ENCODE measurements at regions not wholly inside any gene's neighbourhood (a gene's known extent, or its start where the extent isn't known, plus 50 kb on each side); places are given as distances from the start of the nearest gene placed in this dataset.
"Not testable (repeated sequence)": the region's sequence is repeated elsewhere in the genome, so short reads cannot be mapped to it uniquely, and the experiment has no call there.

- not testable (repeated sequence) for H3K9ac ChIP-seq (ENCODE audit: low read length in 5 of 5); H3K36me3 ChIP-seq (ENCODE audit: control insufficient read depth in 5 of 5, insufficient read depth in 5 of 5, low read length in 5 of 5); H3K4me1 ChIP-seq (ENCODE audit: control insufficient read depth in 5 of 5, insufficient read depth in 5 of 5, low read length in 5 of 5); H3K4me3 ChIP-seq (ENCODE audit: low read depth in 1 of 5, low read length in 5 of 5); H3K27ac ChIP-seq (ENCODE audit: low read depth, low read length); H3K27me3 ChIP-seq (ENCODE audit: control insufficient read depth in 5 of 5, insufficient read depth in 4 of 5, low read length in 5 of 5)
- peaks cover 12 to 94% (median 53%) of the 10 kb centered on the region in 5 donors for H3K9me3 ChIP-seq (ENCODE audit: control insufficient read depth in 5 of 5, low read length in 5 of 5)
Observed at GRCh38 chr2:89795530-89795929, 1104.1 kb downstream of the RPIA start.

DNA sequence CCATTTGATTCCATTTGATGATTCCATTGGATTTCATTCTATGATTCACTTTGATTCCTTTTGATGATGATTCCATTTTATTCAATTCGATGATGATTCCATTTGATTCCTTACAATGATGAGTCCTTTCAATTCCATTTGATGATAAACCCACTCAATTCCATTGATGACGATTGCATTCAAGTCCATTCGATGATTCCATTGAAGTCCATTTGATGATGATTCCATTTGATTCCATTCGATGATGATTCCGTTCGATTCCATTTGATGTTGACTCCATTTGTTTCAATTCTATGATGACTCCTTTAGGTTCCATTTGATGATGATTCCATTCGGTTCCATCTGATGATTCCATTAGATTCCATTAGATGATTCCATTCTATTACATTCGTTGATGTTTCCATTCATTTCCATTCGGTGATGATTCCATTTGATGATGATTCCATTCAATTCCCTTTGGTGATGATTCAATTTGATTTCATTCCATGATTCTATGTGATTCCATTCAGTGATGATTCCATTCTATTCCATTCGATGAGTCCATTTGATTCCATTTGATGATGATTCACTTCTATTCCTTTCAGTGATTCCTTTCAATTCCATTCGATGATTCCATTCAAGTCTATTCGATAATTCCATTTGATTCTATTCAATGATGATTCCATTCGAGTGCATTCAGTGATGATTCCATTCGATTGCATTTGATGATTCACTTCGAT, 1106.0 kb downstream of the RPIA start:
- no peaks in the 10 kb centered on the region for H3K4me1 ChIP-seq (ENCODE audit: control insufficient read depth in 5 of 5, insufficient read depth in 5 of 5, low read length in 5 of 5)
- H3K27ac ChIP-seq (ENCODE audit: low read depth, low read length) = no peak overlapping the region
- H3K4me3 ChIP-seq (ENCODE audit: low read depth in 1 of 5, low read length in 5 of 5) = no peak overlapping the region
- H3K9me3 ChIP-seq (ENCODE audit: control insufficient read depth in 5 of 5, low read length in 5 of 5) = peaks cover 12 to 97% (median 68%) of the 10 kb centered on the region in 5 donors
- no peaks in the 10 kb centered on the region for H3K36me3 ChIP-seq (ENCODE audit: control insufficient read depth in 5 of 5, insufficient read depth in 5 of 5, low read length in 5 of 5)
- no peak overlapping the region for H3K9ac ChIP-seq (ENCODE audit: low read length in 5 of 5)
- H3K27me3 ChIP-seq (ENCODE audit: control insufficient read depth in 5 of 5, insufficient read depth in 4 of 5, low read length in 5 of 5) = no peaks in the 10 kb centered on the region

DNA sequence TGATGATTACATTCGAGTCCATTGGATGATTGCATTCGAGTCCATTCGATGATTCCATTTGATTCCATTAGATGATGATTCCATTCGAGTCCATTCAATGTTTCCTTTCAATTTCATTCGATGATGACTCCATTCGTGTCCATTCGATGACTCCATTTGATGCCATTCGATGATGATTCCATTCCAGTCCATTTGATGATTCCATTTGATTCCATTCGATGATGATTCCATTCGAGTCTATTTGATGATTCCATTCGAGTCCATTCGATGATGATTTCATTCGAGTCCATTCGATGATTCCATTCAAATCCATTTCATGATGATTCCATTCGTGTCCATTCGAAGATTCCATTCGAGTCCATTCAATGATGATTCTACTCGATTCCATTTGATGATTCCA, 1109.7 kb downstream of the RPIA start:
- H3K9ac ChIP-seq (ENCODE audit: low read length in 5 of 5); H3K36me3 ChIP-seq (ENCODE audit: control insufficient read depth in 5 of 5, insufficient read depth in 5 of 5, low read length in 5 of 5); H3K4me3 ChIP-seq (ENCODE audit: low read depth in 1 of 5, low read length in 5 of 5); H3K27me3 ChIP-seq (ENCODE audit: control insufficient read depth in 5 of 5, insufficient read depth in 4 of 5, low read length in 5 of 5); H3K4me1 ChIP-seq (ENCODE audit: control insufficient read depth in 5 of 5, insufficient read depth in 5 of 5, low read length in 5 of 5); H3K27ac ChIP-seq (ENCODE audit: low read depth, low read length): not testable (repeated sequence)
- peaks cover 12 to 99% (median 64%) of the 10 kb centered on the region in 5 donors for H3K9me3 ChIP-seq (ENCODE audit: control insufficient read depth in 5 of 5, low read length in 5 of 5)

GRCh38 chr2:89806363-89806762, 1114.9 kb downstream of the RPIA start:
- H3K4me3 ChIP-seq (ENCODE audit: low read depth in 1 of 5, low read length in 5 of 5); H3K27ac ChIP-seq (ENCODE audit: low read depth, low read length); H3K4me1 ChIP-seq (ENCODE audit: control insufficient read depth in 5 of 5, insufficient read depth in 5 of 5, low read length in 5 of 5); H3K36me3 ChIP-seq (ENCODE audit: control insufficient read depth in 5 of 5, insufficient read depth in 5 of 5, low read length in 5 of 5); H3K27me3 ChIP-seq (ENCODE audit: control insufficient read depth in 5 of 5, insufficient read depth in 4 of 5, low read length in 5 of 5); H3K9ac ChIP-seq (ENCODE audit: low read length in 5 of 5): not testable (repeated sequence)
- peaks cover 9 to 75% (median 52%) of the 10 kb centered on the region in 5 donors for H3K9me3 ChIP-seq (ENCODE audit: control insufficient read depth in 5 of 5, low read length in 5 of 5)

DNA sequence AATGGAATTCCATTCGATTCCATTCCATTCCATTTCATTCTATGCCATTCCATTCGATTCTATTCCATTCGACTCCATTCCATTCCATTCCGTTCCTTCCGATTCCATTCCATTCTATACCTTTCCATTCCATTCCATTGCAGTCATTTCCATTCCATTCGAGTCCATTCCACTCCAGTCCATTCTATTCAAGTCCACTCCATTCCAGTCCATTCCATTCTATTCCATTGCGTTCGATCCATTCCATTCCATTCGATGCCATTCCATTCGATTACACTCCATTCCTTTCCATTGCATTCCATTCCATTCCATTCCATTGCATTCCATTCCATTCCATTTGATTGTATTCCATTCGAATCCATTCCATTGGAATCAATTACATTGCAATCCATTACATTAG, 1119.8 kb downstream of the RPIA start:
- no peaks in the 10 kb centered on the region for H3K4me1 ChIP-seq (ENCODE audit: control insufficient read depth in 5 of 5, insufficient read depth in 5 of 5, low read length in 5 of 5)
- H3K27ac ChIP-seq (ENCODE audit: low read depth, low read length) = no peak overlapping the region
- peaks cover 21 to 77% (median 46%) of the 10 kb centered on the region in 5 donors for H3K9me3 ChIP-seq (ENCODE audit: control insufficient read depth in 5 of 5, low read length in 5 of 5)
- H3K9ac ChIP-seq (ENCODE audit: low read length in 5 of 5) = no peak overlapping the region
- H3K36me3 ChIP-seq (ENCODE audit: control insufficient read depth in 5 of 5, insufficient read depth in 5 of 5, low read length in 5 of 5) = no peaks in the 10 kb centered on the region
- H3K27me3 ChIP-seq (ENCODE audit: control insufficient read depth in 5 of 5, insufficient read depth in 4 of 5, low read length in 5 of 5) = no peaks in the 10 kb centered on the region
- peak overlapping the region in 2 of 5 donors; percentile 0 to 30 for H3K4me3 ChIP-seq (ENCODE audit: low read depth in 1 of 5, low read length in 5 of 5)

- not testable (repeated sequence) for H3K27ac ChIP-seq (ENCODE audit: low read depth, low read length); H3K36me3 ChIP-seq (ENCODE audit: control insufficient read depth in 5 of 5, insufficient read depth in 5 of 5, low read length in 5 of 5); H3K27me3 ChIP-seq (ENCODE audit: control insufficient read depth in 5 of 5, insufficient read depth in 4 of 5, low read length in 5 of 5); H3K4me1 ChIP-seq (ENCODE audit: control insufficient read depth in 5 of 5, insufficient read depth in 5 of 5, low read length in 5 of 5); H3K9ac ChIP-seq (ENCODE audit: low read length in 5 of 5)
- peak overlapping the region in 1 of 5 donors; percentile 12 for H3K4me3 ChIP-seq (ENCODE audit: low read depth in 1 of 5, low read length in 5 of 5)
- H3K9me3 ChIP-seq (ENCODE audit: control insufficient read depth in 5 of 5, low read length in 5 of 5) = peaks cover 15 to 73% (median 41%) of the 10 kb centered on the region in 5 donors
Observed at GRCh38 chr2:89811910-89812309, 1120.4 kb downstream of the RPIA start.

DNA sequence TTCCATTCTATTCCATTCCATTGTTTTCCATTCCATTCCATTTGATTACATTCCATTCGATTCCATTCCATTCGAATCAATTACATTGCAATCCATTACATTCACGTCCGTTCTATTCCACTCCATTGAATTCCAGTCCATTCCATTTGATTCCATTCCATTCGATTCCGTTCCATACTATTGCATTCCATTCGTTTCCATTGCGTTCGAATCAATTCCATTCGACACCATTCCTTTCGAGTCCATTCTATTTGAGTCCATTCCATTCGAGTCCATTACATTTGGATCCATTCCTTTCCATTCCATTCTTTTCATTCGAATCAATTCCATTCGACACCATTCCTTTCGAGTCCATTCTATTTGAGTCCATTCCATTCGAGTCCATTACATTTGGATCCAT, 1122.9 kb downstream of the RPIA start:
- H3K27ac ChIP-seq (ENCODE audit: low read depth, low read length); H3K27me3 ChIP-seq (ENCODE audit: control insufficient read depth in 5 of 5, insufficient read depth in 4 of 5, low read length in 5 of 5); H3K36me3 ChIP-seq (ENCODE audit: control insufficient read depth in 5 of 5, insufficient read depth in 5 of 5, low read length in 5 of 5); H3K4me1 ChIP-seq (ENCODE audit: control insufficient read depth in 5 of 5, insufficient read depth in 5 of 5, low read length in 5 of 5); H3K9ac ChIP-seq (ENCODE audit: low read length in 5 of 5); H3K4me3 ChIP-seq (ENCODE audit: low read depth in 1 of 5, low read length in 5 of 5): not testable (repeated sequence)
- H3K9me3 ChIP-seq (ENCODE audit: control insufficient read depth in 5 of 5, low read length in 5 of 5) = peaks cover 0 to 83% (median 62%) of the 10 kb centered on the region in 5 donors

DNA sequence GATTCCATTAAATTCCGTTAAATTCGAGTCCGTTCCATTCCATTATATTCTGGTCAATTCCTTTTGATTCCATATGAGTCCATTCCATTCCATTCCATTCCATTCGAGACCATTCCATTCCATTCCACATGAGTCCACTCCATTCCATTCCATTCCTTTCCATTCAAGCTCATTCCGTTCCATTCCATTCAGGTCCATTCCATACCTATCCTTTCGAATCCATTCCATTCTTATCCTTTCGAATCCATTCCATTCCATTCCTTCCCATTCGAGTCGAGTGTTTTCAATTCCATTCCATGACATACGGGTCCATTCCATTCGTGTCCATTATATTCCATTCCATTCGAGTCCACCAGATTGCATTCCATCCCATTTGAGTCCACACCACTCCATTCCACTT, 1127.4 kb downstream of the RPIA start:
- H3K9ac ChIP-seq (ENCODE audit: low read length in 5 of 5) = no peak overlapping the region
- no peak overlapping the region for H3K4me3 ChIP-seq (ENCODE audit: low read depth in 1 of 5, low read length in 5 of 5)
- no peaks in the 10 kb centered on the region for H3K36me3 ChIP-seq (ENCODE audit: control insufficient read depth in 5 of 5, insufficient read depth in 5 of 5, low read length in 5 of 5)
- H3K4me1 ChIP-seq (ENCODE audit: control insufficient read depth in 5 of 5, insufficient read depth in 5 of 5, low read length in 5 of 5) = no peaks in the 10 kb centered on the region
- H3K9me3 ChIP-seq (ENCODE audit: control insufficient read depth in 5 of 5, low read length in 5 of 5) = peaks cover 0 to 84% (median 66%) of the 10 kb centered on the region in 5 donors
- H3K27ac ChIP-seq (ENCODE audit: low read depth, low read length) = no peak overlapping the region
- H3K27me3 ChIP-seq (ENCODE audit: control insufficient read depth in 5 of 5, insufficient read depth in 4 of 5, low read length in 5 of 5) = no peaks in the 10 kb centered on the region

DNA sequence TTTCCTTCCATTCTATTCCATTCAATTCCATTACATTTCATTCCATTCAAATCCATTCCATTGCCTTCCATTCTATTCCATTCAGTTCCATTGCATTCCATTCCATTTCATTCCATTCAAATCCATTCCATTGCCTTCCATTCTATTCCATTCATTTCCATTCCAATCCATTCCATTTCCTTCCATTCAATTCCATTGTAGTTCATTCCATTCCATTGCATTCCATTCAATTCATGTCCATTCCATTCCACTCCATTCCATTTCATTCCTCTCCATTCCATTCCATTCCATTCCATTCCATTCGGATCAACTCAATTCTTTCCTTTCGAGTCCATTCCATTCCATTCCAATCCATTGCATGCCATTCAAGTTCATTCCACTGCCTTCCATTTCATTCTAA, 1128.3 kb downstream of the RPIA start:
- H3K36me3 ChIP-seq (ENCODE audit: control insufficient read depth in 5 of 5, insufficient read depth in 5 of 5, low read length in 5 of 5) = no peaks in the 10 kb centered on the region
- no peak overlapping the region for H3K27ac ChIP-seq (ENCODE audit: low read depth, low read length)
- H3K4me1 ChIP-seq (ENCODE audit: control insufficient read depth in 5 of 5, insufficient read depth in 5 of 5, low read length in 5 of 5) = no peaks in the 10 kb centered on the region
- peak overlapping the region in 2 of 5 donors; percentile 3 to 6 for H3K4me3 ChIP-seq (ENCODE audit: low read depth in 1 of 5, low read length in 5 of 5)
- no peak overlapping the region for H3K9ac ChIP-seq (ENCODE audit: low read length in 5 of 5)
- H3K9me3 ChIP-seq (ENCODE audit: control insufficient read depth in 5 of 5, low read length in 5 of 5) = peaks cover 0 to 81% (median 69%) of the 10 kb centered on the region in 5 donors
- H3K27me3 ChIP-seq (ENCODE audit: control insufficient read depth in 5 of 5, insufficient read depth in 4 of 5, low read length in 5 of 5) = no peaks in the 10 kb centered on the region

GRCh38 chr2:89820248-89820647, 1128.8 kb downstream of the RPIA start:
- H3K27me3 ChIP-seq (ENCODE audit: control insufficient read depth in 5 of 5, insufficient read depth in 4 of 5, low read length in 5 of 5) = no peaks in the 10 kb centered on the region
- H3K9ac ChIP-seq (ENCODE audit: low read length in 5 of 5) = no peak overlapping the region
- H3K9me3 ChIP-seq (ENCODE audit: control insufficient read depth in 5 of 5, low read length in 5 of 5) = peaks cover 0 to 81% (median 70%) of the 10 kb centered on the region in 5 donors
- H3K4me1 ChIP-seq (ENCODE audit: control insufficient read depth in 5 of 5, insufficient read depth in 5 of 5, low read length in 5 of 5) = no peaks in the 10 kb centered on the region
- H3K36me3 ChIP-seq (ENCODE audit: control insufficient read depth in 5 of 5, insufficient read depth in 5 of 5, low read length in 5 of 5) = no peaks in the 10 kb centered on the region
- no peak overlapping the region for H3K27ac ChIP-seq (ENCODE audit: low read depth, low read length)
- H3K4me3 ChIP-seq (ENCODE audit: low read depth in 1 of 5, low read length in 5 of 5) = peak overlapping the region in 3 of 5 donors; percentile 0 to 8 (median 2)
